Liver (tissue), 8 donors: ENCODE measurements at regions not wholly inside any gene's neighbourhood (a gene's known extent, or its start where the extent isn't known, plus 50 kb on each side); places are given as distances from the start of the nearest gene placed in this dataset.

Experiments used
- DNase-seq: peaks from one replicate; pipeline ENCODE4 v3.0.0-alpha.2; 2017; ENCODE audit warnings: low spot score
- H3K27ac ChIP-seq, 2 donors: one replicate each; pipeline ENCODE4 v1.7.0; 2013; ENCODE audit warnings: inconsistent platforms in 2 of 2, low read length in 2 of 2, control low read depth in 1 of 2, low read depth in 1 of 2, mild to moderate bottlenecking in 1 of 2
- H3K27me3 ChIP-seq, 4 donors: one replicate each; pipeline versions ENCODE4 v1.6.1 to v1.7.0; 2013; ENCODE audit warnings: low read length in 3 of 4, inconsistent platforms in 1 of 4, mild to moderate bottlenecking in 1 of 4, moderate library complexity in 1 of 4; ENCODE audit not compliant: control insufficient read depth in 4 of 4, insufficient read depth in 4 of 4
- H3K36me3 ChIP-seq, 4 donors: one replicate each; pipeline versions ENCODE4 v1.6.1 to v1.7.0; 2013; ENCODE audit warnings: low read length in 3 of 4, mild to moderate bottlenecking in 3 of 4, low read depth in 1 of 4, moderate library complexity in 1 of 4; ENCODE audit not compliant: control insufficient read depth in 4 of 4, insufficient read depth in 3 of 4
- H3K4me1 ChIP-seq, 4 donors: one replicate each; pipeline versions ENCODE4 v1.6.1 to v1.7.0; 2013; ENCODE audit warnings: low read length in 3 of 4, mild to moderate bottlenecking in 3 of 4, moderate library complexity in 1 of 4; ENCODE audit not compliant: control insufficient read depth in 4 of 4, insufficient read depth in 4 of 4
- H3K4me3 ChIP-seq, 3 donors: one replicate each; pipeline versions ENCODE4 v1.6.1 to v1.7.0; 2013; ENCODE audit warnings: low read length in 3 of 3, control low read depth in 1 of 3, low read depth in 1 of 3, mild to moderate bottlenecking in 1 of 3
- H3K9ac ChIP-seq, 2 donors: one replicate each; pipeline ENCODE4 v1.7.0; 2013; ENCODE audit warnings: low read length in 2 of 2, mild to moderate bottlenecking in 2 of 2, moderate library complexity in 2 of 2, control low read depth in 1 of 2, low read depth in 1 of 2
- H3K9me3 ChIP-seq, 4 donors: one replicate each; pipeline versions ENCODE4 v1.6.1 to v1.7.0; 2013; ENCODE audit warnings: low read length in 3 of 4; ENCODE audit not compliant: control insufficient read depth in 4 of 4
- ATF3 ChIP-seq: IDR thresholded peaks from 2 replicates; pipeline ENCODE4 v1.6.1; 2016; ENCODE audit warnings: antibody characterized with exemption
- CTCF ChIP-seq: fragments of 150-350 bp; IDR thresholded peaks from 2 replicates; pipeline ENCODE4 v1.5.1; 2017; ENCODE audit warnings: improper control_type of control experiment, low read depth, low read length; ENCODE audit not compliant: missing input control
- EGR1 ChIP-seq, 2 donors: IDR thresholded peaks; 2 replicates each; pipeline ENCODE4 v1.6.1; 2016 to 2018; ENCODE audit warnings: antibody characterized with exemption in 2 of 2, low read depth in 2 of 2
- FOXA1 ChIP-seq: IDR thresholded peaks from 2 replicates; pipeline ENCODE4 v1.6.1; 2016; ENCODE audit warnings: antibody characterized with exemption
- FOXA2 ChIP-seq: IDR thresholded peaks from 2 replicates; pipeline ENCODE4 v1.6.1; 2016; ENCODE audit warnings: antibody characterized with exemption
- GABPA ChIP-seq, 2 donors: IDR thresholded peaks in 1 of 2; conservative IDR thresholded peaks in 1 of 2; 2 replicates each; pipeline ENCODE4 v1.6.1; 2016; ENCODE audit warnings: antibody characterized with exemption in 2 of 2, mild to moderate bottlenecking in 1 of 2, moderate library complexity in 1 of 2
- HNF4A ChIP-seq, 2 donors: conservative IDR thresholded peaks; 2 replicates each; pipeline ENCODE4 v1.6.1; 2016; ENCODE audit warnings: antibody characterized with exemption in 2 of 2, mild to moderate bottlenecking in 2 of 2
- HNF4G ChIP-seq: IDR thresholded peaks from 2 replicates; pipeline ENCODE4 v1.6.1; 2016; ENCODE audit warnings: antibody characterized with exemption
- JUND ChIP-seq, 2 donors: IDR thresholded peaks; 2 replicates each; pipeline ENCODE4 v1.6.1; 2016; ENCODE audit warnings: antibody characterized with exemption in 2 of 2
- MAX ChIP-seq: IDR thresholded peaks from 2 replicates; pipeline ENCODE4 v1.6.1; 2016; ENCODE audit warnings: antibody characterized with exemption
- NR2F2 ChIP-seq: IDR thresholded peaks from 2 replicates; pipeline ENCODE4 v1.6.1; 2016; ENCODE audit warnings: antibody characterized with exemption
- RAD21 ChIP-seq, 2 donors: IDR thresholded peaks; 2 replicates each; pipeline ENCODE4 v1.6.1; 2016; ENCODE audit warnings: antibody characterized with exemption in 2 of 2, mild to moderate bottlenecking in 2 of 2
- SP1 ChIP-seq: IDR thresholded peaks from 2 replicates; pipeline ENCODE4 v1.6.1; 2018; ENCODE audit warnings: antibody characterized with exemption, mild to moderate bottlenecking
- TAF1 ChIP-seq: conservative IDR thresholded peaks from 2 replicates; pipeline ENCODE4 v1.6.1; 2016; ENCODE audit warnings: antibody characterized with exemption, mild to moderate bottlenecking
- YY1 ChIP-seq: IDR thresholded peaks from 2 replicates; pipeline ENCODE4 v1.6.1; 2016; ENCODE audit warnings: antibody characterized with exemption, mild to moderate bottlenecking
- WGBS: extraction: QIAGEN DNeasy Blood & Tissue Kit; methylation state at CpG from one replicate; pipeline ENCODE4 v1.1.7; 2013; 5-methylcytosine and 5-hydroxymethylcytosine counted together
- TF ChIP-seq, protein P1 (sequence below): IDR thresholded peaks from 2 replicates; pipeline ENCODE4 v1.6.1; 2016; ENCODE audit warnings: antibody characterized with exemption
- donor health status: healthy.
- donor health status: healthy.
- donor health status: healthy.
- donor health status: healthy.
- donor health status: healthy.

GRCh38 chr2:147485210-147485851 lies 359.5 kb upstream of the ACVR2A start:
- H3K4me1 ChIP-seq, result peaks cover 0 to 19% (median 6%) of the 10 kb centered on the region in 4 donors
- no peaks in the 10 kb centered on the region for H3K27me3 ChIP-seq
- no peaks in the 10 kb centered on the region for H3K36me3 ChIP-seq
- no peaks in the 10 kb centered on the region for H3K9me3 ChIP-seq
- no peak overlapping the region for H3K27ac ChIP-seq
- no peak for TF ChIP-seq SP1
- TF ChIP-seq FOXA2, result peak; percentile 17
- no peak overlapping the region for H3K9ac ChIP-seq
- no peak overlapping the region for H3K4me3 ChIP-seq
- no peak for DNase-seq

GRCh38 chr2:147483911-147484310 lies 360.9 kb upstream of the ACVR2A start:
- no peaks in the 10 kb centered on the region for H3K36me3 ChIP-seq
- H3K9ac ChIP-seq, result no peak overlapping the region
- no peaks in the 10 kb centered on the region for H3K9me3 ChIP-seq
- TF ChIP-seq TAF1 (no peak), HNF4G (no peak), GABPA (IDR thresholded peaks at IDR 0.05 in 1 of 2, conservative IDR thresholded peaks at IDR 0.05 in 1 of 2) (no peak), JUND (IDR thresholded peaks at IDR 0.05) (no peak), NR2F2 (no peak), SP1 (no peak), FOXA1 (no peak), EGR1 (IDR thresholded peaks at IDR 0.05; ENCODE audit: low read depth in 2 of 2) (no peak), HNF4A (conservative IDR thresholded peaks at IDR 0.05) (no peak), FOXA2 (no peak)
- H3K27ac ChIP-seq, result no peak overlapping the region
- H3K4me1 ChIP-seq, result peaks cover 4 to 27% (median 6%) of the 10 kb centered on the region in 4 donors
- 62% methylated on average over 3 of the region's 3 CpGs for WGBS
- DNase-seq, result no peak
- no peaks in the 10 kb centered on the region for H3K27me3 ChIP-seq
- H3K4me3 ChIP-seq, result no peak overlapping the region

DNA sequence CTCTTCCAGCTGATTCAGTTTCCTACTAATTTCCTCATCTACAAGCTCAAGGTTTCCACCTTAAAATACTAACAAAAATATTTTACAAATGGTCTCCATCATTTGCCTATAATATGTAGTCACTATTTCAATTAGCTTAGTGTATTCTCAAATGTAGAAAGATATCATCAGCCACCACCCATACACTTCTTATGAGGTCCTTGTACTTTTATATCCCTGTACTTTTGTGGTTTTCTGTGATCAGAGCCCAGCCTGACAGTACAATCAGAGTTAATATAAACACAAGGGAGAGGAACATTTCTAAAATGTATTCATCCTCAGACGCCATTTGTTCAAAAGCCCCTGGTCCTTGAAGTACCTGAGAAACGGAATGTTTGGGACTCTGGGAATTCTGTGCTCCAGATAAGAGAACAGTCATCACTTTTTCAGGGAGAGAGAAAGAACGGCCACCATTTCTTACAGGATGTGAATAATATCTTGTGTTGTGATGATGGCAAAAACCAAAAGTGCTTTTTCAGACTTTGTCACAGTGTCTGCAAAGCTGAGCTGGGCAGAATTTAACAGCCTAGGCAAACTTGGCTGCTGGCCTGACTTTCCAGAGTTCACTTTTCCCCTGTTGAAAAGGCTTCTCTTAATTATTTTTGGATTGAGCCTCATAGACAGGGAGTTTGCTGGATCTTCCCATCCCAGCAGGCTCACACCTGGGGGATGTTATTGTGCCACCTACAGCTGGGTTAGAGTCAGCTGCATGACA lies 361.7 kb upstream of the ACVR2A start:
- 64% methylated on average over 3 of the region's 3 CpGs for WGBS

DNA sequence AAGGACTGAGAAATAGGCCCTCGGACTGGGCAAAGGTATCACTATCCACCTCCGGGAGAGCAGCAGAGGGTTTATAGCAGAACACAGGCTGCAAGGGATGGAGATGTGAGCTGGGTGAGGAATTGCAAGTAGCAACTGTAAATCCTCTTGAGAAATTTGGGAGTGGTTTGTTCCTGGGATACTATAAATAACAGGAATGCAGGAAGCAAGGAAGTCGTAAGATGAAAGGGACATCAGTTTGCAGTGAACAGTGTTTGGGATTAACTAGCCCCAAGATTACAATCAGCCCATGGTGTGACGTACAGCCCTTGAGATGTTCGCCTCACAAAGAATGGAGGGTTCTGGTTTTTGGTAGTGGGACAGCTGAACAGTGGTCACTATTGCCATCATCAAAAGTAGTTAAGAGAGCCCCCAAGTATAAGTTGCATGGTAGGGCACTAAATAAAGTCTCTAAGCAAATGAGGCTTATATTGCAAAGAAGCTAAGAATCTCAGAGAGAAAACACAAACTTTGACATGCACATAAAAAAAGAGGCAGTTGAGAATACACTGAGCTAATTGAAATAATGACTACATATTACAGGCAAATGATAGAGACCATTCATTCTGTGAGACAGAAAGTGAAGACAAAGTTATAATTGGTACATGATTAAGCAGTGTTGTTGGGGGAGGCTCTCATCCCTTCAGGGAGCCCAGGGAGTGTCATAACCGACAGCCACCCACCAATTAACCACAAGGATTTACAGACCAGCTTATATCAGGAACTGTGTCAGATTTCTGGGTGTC lies 362.5 kb upstream of the ACVR2A start:
- Histone ChIP-seq H3K27ac (no peak overlapping the region), H3K9ac (no peak overlapping the region), H3K4me1 (peaks cover 3 to 27% (median 4%) of the 10 kb centered on the region in 4 donors), H3K9me3 (no peaks in the 10 kb centered on the region), H3K27me3 (no peaks in the 10 kb centered on the region), H3K36me3 (no peaks in the 10 kb centered on the region), H3K4me3 (no peak overlapping the region)
- WGBS, result 87% methylated on average over 6 of the region's 6 CpGs
- no peak for DNase-seq
- TF ChIP-seq SP1, result no peak
- TF ChIP-seq, protein P1, sequence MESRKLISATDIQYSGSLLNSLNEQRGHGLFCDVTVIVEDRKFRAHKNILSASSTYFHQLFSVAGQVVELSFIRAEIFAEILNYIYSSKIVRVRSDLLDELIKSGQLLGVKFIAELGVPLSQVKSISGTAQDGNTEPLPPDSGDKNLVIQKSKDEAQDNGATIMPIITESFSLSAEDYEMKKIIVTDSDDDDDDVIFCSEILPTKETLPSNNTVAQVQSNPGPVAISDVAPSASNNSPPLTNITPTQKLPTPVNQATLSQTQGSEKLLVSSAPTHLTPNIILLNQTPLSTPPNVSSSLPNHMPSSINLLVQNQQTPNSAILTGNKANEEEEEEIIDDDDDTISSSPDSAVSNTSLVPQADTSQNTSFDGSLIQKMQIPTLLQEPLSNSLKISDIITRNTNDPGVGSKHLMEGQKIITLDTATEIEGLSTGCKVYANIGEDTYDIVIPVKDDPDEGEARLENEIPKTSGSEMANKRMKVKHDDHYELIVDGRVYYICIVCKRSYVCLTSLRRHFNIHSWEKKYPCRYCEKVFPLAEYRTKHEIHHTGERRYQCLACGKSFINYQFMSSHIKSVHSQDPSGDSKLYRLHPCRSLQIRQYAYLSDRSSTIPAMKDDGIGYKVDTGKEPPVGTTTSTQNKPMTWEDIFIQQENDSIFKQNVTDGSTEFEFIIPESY, result no peak
- no peak for TF ChIP-seq ATF3
- no peak for TF ChIP-seq HNF4A (conservative IDR thresholded peaks at IDR 0.05)
- no peak for TF ChIP-seq YY1
- no peak for TF ChIP-seq JUND (IDR thresholded peaks at IDR 0.05)
- no peak for TF ChIP-seq GABPA (IDR thresholded peaks at IDR 0.05 in 1 of 2, conservative IDR thresholded peaks at IDR 0.05 in 1 of 2)
- no peak for TF ChIP-seq CTCF
- TF ChIP-seq FOXA2, result no peak
- no peak for TF ChIP-seq FOXA1
- no peak for TF ChIP-seq HNF4G
- TF ChIP-seq TAF1, result no peak
- no peak for TF ChIP-seq NR2F2
- no peak for TF ChIP-seq EGR1 (IDR thresholded peaks at IDR 0.05; ENCODE audit: low read depth in 2 of 2)
- TF ChIP-seq RAD21 (IDR thresholded peaks at IDR 0.05), result no peak
- no peak for TF ChIP-seq MAX

More for the DNA sequence above, 361.7 kb upstream of the ACVR2A start:
- H3K27ac ChIP-seq, result no peak overlapping the region
- no peak for DNase-seq
- H3K4me3 ChIP-seq, result no peak overlapping the region
- no peaks in the 10 kb centered on the region for H3K36me3 ChIP-seq
- H3K27me3 ChIP-seq, result no peaks in the 10 kb centered on the region
- no peaks in the 10 kb centered on the region for H3K9me3 ChIP-seq
- no peak overlapping the region for H3K9ac ChIP-seq
- TF ChIP-seq RAD21 (IDR thresholded peaks at IDR 0.05) (peak; percentile 40 to 50), EGR1 (IDR thresholded peaks at IDR 0.05; ENCODE audit: low read depth in 2 of 2) (no peak)
- H3K4me1 ChIP-seq, result peaks cover 4 to 27% (median 5%) of the 10 kb centered on the region in 4 donors
